Body of pancreas (tissue), 4 donors: ENCODE measurements at regions not wholly inside any gene's neighbourhood (a gene's known extent, or its start where the extent isn't known, plus 50 kb on each side); places are given as distances from the start of the nearest gene placed in this dataset.

Experiments
- CTCF ChIP-seq, 7 experiments: fragments of 450-650 bp in 4 of 7; fragments of 200-600 bp in 3 of 7; sonication (generic) in 3 of 7; IDR thresholded peaks; one replicate each; pipeline ENCODE4 v1.5.1; 2016 to 2019; ENCODE audit warnings: antibody characterized with exemption in 7 of 7
- POLR2A ChIP-seq, 3 donors: fragments of 450-650 bp; IDR thresholded peaks; one replicate each; pipeline ENCODE4 v1.6.1; 2016; ENCODE audit warnings: antibody characterized with exemption in 3 of 3, mild to moderate bottlenecking in 2 of 3

- TF ChIP-seq CTCF (IDR thresholded peaks at IDR 0.05), result no peak
- TF ChIP-seq POLR2A (IDR thresholded peaks at IDR 0.05), result no peak
Observed at GRCh38 chr3:154482507-154482906, 52.5 kb upstream of the GPR149 start.
